PFSK-1 (cell line): ENCODE measurements at regions not wholly inside any gene's neighbourhood (a gene's known extent, or its start where the extent isn't known, plus 50 kb on each side); places are given as distances from the start of the nearest gene placed in this dataset.

Experiments
- FOXP2 ChIP-seq: optimal IDR thresholded peaks from 2 replicates; pipeline ENCODE3; 2011; ENCODE audit warnings: borderline replicate concordance, control low read depth, inconsistent platforms; ENCODE audit not compliant: insufficient read depth; ENCODE audit errors: extremely low read length, extremely low read depth
- POLR2AphosphoS5 ChIP-seq: IDR thresholded peaks from 2 replicates; pipeline ENCODE4 v1.6.1; 2012; ENCODE audit warnings: low read depth, mild to moderate bottlenecking, control low read depth, low read length, moderate library complexity
- SIN3A ChIP-seq: IDR thresholded peaks from 2 replicates; pipeline ENCODE4 v1.6.1; 2012; ENCODE audit warnings: mild to moderate bottlenecking, low read length, moderate library complexity, borderline replicate concordance; ENCODE audit not compliant: insufficient read depth
- TAF1 ChIP-seq: IDR thresholded peaks from 2 replicates; pipeline ENCODE4 v1.6.1; 2012; ENCODE audit warnings: low read length, control low read depth, borderline replicate concordance; ENCODE audit not compliant: insufficient read depth
- TF ChIP-seq, protein P1 (sequence below), 2 experiments: IDR thresholded peaks; 2 replicates each; pipeline versions ENCODE4 v1.6.1 to v1.8.0; 2011 to 2012; ENCODE audit warnings: low read depth in 2 of 2, low read length in 2 of 2, control low read depth in 1 of 2, inconsistent platforms in 1 of 2, mild to moderate bottlenecking in 1 of 2, moderate library complexity in 1 of 2; ENCODE audit not compliant: insufficient read depth in 1 of 2

DNA sequence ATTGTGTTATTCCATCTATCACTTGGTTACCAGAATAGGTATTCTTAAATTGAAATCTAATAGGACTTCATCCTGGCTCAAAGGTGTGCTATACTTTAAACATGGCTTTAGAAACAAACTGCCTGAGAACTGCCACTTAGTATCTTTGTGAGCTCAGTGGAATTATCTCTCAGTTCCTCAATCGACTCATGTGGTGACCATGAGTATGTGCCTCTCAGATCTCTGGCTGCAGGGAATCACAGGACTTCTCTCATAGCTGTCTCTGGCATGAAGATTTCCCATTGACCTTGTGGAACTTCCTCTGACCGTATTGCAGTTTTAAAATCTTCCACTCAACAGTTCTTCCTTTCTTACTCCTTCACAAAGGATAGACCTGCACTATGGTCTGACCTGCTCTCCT lies 681.9 kb upstream of the BOD1L1 start:
- no peak for TF ChIP-seq SIN3A
- no peak for TF ChIP-seq TAF1
- TF ChIP-seq, protein P1, sequence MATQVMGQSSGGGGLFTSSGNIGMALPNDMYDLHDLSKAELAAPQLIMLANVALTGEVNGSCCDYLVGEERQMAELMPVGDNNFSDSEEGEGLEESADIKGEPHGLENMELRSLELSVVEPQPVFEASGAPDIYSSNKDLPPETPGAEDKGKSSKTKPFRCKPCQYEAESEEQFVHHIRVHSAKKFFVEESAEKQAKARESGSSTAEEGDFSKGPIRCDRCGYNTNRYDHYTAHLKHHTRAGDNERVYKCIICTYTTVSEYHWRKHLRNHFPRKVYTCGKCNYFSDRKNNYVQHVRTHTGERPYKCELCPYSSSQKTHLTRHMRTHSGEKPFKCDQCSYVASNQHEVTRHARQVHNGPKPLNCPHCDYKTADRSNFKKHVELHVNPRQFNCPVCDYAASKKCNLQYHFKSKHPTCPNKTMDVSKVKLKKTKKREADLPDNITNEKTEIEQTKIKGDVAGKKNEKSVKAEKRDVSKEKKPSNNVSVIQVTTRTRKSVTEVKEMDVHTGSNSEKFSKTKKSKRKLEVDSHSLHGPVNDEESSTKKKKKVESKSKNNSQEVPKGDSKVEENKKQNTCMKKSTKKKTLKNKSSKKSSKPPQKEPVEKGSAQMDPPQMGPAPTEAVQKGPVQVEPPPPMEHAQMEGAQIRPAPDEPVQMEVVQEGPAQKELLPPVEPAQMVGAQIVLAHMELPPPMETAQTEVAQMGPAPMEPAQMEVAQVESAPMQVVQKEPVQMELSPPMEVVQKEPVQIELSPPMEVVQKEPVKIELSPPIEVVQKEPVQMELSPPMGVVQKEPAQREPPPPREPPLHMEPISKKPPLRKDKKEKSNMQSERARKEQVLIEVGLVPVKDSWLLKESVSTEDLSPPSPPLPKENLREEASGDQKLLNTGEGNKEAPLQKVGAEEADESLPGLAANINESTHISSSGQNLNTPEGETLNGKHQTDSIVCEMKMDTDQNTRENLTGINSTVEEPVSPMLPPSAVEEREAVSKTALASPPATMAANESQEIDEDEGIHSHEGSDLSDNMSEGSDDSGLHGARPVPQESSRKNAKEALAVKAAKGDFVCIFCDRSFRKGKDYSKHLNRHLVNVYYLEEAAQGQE (IDR thresholded peaks at IDR 0.05; ENCODE audit: insufficient read depth in 1 of 2, low read depth in 2 of 2, low read length in 2 of 2), result no peak
- no peak for TF ChIP-seq POLR2AphosphoS5
- no peak for TF ChIP-seq FOXP2

DNA sequence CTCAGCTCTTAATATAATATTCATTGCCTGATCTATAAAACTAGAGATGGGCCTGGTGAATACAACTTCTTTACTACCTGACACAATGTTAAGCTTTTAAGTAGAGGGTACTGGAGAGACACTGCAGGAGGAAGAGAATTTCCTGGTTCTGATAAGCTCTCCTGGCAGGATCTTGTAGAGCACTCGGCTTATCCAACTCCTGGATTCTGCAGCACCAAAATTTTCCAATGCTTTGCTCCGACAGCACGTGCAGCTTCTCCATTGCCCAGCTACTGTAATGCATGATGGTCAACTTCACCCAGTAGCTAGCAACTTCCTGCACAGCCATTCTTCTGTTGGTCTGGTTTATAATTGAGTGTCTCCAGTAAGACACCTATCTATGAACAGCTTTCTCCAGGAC lies 686.2 kb upstream of the BOD1L1 start:
- TF ChIP-seq TAF1 (no peak), POLR2AphosphoS5 (no peak), FOXP2 (no peak), SIN3A (no peak)
- TF ChIP-seq, protein P1 (IDR thresholded peaks at IDR 0.05; ENCODE audit: insufficient read depth in 1 of 2, low read depth in 2 of 2, low read length in 2 of 2), result no peak

DNA sequence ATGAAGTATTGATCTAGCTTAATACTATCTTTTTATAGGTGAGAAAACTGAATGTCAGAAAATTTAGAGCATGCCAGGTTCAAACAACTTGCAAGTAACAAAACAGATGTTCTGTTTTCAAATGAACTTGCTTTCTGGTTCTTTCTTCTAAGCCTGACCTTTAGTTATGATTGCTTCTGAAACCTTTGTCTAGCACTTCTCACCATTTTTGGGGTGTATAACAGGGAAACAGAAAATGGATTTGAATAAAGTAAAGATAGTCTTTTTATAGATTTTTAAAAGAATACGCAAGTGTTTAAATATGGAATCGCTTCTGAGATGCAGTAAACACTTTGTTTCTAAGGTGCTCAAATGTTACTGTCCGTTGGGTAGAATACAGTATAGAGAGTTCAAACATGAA lies 687.2 kb upstream of the CPEB2 start:
- TF ChIP-seq TAF1, result no peak
- TF ChIP-seq SIN3A, result no peak

DNA sequence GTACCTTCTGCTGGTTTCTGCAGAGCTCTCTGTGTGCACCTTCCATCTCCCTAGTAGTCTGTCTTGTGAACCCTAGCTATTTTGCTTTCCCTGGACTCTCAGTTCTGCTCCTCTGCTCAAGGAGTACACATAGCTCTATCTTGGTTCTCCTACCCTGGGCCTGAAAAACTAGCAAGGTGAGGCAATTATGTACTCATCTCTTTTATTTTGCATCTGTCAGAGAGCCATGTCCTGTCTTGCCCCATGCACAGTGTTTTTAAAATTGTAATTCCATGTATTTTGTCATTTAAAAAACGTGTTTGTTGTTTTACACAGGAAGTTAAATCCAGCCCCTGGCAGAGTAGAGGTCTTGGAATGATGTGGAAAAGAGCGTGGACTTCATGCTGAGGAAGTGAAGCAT lies 684.9 kb upstream of the CPEB2 start:
- TF ChIP-seq FOXP2, result no peak
- no peak for TF ChIP-seq SIN3A
- TF ChIP-seq TAF1, result no peak
- no peak for TF ChIP-seq POLR2AphosphoS5
- TF ChIP-seq, protein P1 (IDR thresholded peaks at IDR 0.05; ENCODE audit: insufficient read depth in 1 of 2, low read depth in 2 of 2, low read length in 2 of 2), result no peak

DNA sequence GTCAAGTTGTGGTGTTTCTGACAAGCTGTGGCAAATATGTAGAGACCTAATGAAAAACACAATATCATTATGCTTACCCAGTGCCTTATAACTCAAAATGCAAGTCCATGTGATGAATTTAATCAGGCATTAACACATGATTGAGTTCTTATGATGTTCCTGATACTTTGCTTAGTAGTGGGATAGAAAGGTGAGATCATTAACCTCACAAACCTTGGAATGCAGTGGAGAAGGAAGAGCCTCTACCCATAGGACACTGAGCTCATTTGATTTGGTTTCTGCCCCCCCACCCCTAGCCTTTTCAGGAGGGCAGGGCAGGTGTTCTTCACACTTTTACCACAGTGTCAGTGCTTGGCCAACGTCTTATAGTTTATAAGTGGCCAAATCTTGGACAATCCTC lies 683.6 kb upstream of the CPEB2 start:
- TF ChIP-seq POLR2AphosphoS5 (no peak), FOXP2 (no peak), SIN3A (no peak), TAF1 (no peak)
- TF ChIP-seq, protein P1 (IDR thresholded peaks at IDR 0.05; ENCODE audit: insufficient read depth in 1 of 2, low read depth in 2 of 2, low read length in 2 of 2), result no peak
